ENCODE measurements at regions not wholly inside any gene's neighbourhood (a gene's known extent, or its start where the extent isn't known, plus 50 kb on each side); places are given as distances from the start of the nearest gene placed in this dataset.

DNA sequence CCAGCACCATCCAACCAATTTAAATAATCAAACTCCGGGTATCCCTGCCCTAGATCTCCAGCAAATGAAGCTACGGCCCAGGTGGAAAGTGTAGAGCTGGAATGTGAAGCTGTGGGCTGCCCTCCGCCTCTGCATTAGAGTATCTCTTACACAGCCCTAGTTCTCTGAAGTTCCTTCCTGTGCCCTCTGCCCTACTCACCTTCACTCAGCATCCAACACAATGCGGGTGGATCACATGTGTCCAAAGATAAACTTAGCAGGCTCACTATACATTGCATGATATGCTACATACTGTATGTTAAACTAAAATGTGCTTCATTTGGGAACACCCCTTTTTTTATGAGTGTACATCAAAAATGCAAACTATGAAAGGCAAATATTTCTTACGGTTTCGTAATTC, 70.0 kb upstream of the RAD23B start:
- no peak for DNase-seq

DNA sequence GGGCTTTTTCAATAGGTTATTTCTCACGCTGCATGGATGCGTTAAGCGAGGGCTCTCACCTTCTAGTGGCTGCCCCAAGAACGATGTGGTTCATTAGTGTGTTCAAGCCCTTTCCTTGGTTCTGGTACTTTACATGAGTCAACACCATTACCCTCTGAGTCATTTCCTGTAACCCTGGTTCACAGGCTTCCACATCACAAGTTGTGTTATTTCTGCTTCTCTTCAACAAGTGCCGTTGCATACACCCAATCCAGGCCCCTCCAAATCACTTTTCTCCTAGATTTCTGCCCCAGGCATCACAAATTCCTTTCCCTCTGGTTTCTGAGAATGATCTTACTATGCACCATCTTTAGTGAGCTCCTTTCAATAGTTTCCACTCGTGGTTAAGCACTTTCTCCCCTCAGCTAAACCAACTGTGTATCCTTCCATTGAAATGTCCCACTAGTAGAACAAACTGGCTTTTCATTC, 69.5 kb upstream of the RAD23B start:
- DNase-seq, result peak; percentile 16

DNA sequence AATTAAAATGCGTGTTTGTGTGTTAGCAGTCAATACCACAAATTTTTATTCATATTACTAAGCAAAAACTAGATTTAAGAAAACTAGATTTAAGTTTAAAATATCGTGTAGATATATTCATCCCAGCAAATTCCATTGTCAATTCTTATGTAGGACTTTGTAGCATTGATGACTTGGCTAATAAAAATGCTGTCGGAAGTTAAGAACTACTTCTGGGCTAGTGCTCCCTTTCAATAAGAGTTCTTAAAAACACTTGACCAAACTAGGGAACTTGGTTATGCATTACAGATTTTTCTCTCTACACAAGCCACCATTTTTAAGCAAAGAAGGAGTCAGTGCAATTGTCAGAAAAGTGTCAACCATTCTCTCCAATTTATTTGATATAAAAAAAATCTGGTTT, 68.7 kb upstream of the RAD23B start:
- no peak for DNase-seq

DNA sequence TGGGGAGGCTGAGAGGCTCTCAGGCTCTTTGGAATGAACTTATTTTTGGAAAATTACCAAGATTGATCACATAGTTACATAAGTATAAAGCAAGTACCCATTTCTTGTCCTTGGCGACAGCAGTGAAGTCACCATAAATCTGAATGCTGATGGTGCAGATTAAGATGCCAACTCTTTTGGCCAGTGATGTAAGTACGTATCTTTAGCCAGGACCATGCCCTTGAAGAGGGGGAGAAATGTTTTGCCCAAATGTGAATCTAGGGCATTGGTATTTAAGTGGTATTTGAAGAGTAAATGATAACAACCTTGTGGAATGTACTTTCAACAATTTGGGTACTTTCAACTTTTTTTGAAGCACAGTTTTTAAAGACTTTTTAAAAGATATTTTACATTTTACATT, 68.2 kb upstream of the RAD23B start:
- no peak for DNase-seq

GRCh38 chr9:107215381-107215780, 67.7 kb upstream of the RAD23B start:
- no peak for DNase-seq

DNA sequence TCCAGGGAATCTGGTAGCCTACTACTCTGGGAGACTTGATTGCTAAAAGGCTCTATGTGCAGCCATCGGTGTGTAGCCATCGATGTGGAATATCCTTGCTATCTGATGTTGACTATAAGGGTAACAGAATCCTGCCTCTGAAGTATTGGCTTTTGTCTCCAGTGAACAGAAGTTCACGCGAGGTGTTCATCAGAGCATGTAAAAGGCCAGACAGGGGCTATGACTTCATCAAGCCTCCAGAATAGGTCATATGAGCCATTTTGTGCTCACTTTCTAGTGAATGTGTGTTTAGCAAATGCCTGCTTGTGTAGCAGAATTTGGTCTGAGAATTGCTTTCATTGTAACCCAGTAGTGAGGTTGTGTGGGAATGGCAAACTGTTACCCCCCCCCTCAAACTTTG, 66.8 kb upstream of the RAD23B start:
- DNase-seq, result no peak

DNA sequence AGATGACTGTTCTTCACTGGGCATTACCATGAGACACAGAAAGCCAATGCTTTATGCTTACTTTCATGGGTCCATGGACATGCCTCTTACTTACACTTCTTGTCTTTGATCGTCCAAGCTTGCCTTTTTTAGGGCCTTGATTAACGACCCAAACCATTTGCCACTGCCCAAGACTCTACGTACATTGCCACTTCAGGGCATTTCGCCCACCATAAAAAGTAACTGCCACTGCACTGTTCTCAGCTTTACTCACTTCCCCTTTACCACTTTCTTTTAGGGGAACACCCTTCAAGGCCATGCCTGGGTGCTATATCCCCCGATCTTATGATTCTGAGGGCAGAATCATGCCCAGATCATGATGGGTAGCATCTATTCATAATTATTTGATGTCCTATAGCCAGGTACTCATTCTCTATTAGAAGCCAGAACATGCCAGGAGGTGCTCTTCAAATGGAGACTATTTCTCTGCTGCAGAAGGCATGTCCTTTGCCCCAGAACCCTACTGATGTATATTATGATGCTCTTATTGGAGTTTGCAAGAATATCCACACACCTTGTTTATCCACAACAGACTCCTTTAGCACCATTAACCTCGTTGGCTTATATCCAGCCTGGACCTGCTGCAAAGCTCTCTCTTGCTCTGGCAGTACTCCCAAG, 64.1 kb upstream of the RAD23B start:
- DNase-seq, result no peak

DNA sequence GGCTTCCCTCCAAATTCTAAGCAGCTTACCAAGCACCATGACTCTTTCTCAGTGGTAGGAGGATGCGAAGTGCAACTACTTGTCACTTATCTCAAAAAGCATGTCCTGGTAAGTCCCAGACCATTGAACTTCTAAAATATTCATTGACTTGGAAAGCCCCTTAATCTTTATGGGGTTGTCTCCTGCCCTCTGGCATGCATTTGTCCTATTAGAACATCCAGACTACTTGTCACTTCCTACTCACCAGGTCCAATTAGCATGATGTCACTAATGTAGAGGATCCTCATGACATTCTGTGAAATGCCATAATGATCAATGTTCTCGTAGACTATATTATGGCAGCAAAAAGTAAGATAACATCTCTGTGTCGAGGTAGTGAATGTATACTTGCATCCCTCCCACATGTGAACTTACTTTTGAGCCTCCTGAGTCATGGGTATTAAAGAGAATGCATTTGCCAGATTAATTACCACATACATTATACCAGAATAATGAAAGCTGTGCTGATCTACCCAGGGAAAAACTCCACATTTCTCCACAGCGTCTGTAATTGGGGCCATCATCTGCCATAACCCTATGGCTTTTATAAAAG, 63.5 kb upstream of the RAD23B start:
- DNase-seq, result no peak

DNA sequence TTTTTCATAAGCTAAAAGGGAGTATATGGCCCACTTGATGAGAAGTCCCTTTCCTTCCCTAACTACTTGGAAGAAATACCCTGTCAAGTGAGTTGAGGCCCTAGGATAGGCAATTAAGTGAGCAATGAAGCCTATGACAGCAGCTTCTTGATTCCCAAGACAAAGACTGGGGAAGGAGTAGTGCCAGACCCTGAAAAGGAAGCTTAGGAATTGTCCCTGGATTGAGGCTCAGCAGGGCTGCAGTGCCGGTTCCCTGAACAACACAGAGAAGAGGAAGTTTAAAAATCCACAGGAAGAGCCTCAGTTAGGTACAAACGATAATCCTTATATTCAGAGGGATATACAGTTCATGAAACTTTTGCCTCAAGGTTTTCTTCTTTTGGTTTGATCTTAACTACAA, 61.8 kb upstream of the RAD23B start:
- DNase-seq, result no peak

GRCh38 chr9:107222020-107222522, 61.0 kb upstream of the RAD23B start:
- DNase-seq, result no peak

GRCh38 chr9:107223381-107223780, 59.7 kb upstream of the RAD23B start:
- DNase-seq, result no peak

DNA sequence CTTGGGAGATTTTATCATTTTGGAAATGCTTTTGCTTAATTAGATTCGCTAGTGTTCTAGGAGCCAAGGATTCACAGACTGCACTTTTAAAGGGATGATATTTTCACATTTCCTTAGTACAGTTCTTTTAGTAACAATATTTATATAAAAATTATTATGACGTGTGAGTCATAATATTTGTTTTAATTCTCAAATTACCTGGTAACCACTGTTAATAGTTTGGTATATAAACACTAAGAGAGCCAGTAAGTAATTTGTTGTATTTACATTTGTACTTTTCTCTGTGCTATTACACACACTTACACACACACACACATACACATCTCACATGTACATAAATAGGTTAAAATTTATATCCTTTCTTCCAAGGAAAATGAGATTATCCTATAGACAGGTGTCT, 58.8 kb upstream of the RAD23B start:
- no peak for DNase-seq

- no peak for DNase-seq
Measured at GRCh38 chr9:107226421-107226820, 56.7 kb upstream of the RAD23B start.

DNA sequence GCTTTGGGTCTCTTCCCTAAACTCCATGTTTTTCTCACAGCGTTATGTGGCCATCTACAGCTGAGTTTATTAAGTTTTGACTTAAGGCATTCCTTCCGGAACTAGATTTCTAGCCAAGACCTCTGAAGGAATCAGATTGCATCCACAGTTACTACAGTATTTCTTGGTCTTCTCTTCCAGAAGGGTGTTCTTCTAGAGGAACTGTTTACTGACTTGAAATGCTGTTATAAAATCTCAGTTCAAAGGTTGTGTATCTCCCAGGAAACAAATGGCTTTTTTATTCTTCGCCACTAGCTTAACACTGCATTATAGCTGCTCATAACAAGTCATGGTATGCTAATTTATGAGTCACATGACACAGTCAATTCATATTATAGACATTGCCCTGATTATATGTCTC, 55.3 kb upstream of the RAD23B start:
- no peak for DNase-seq

DNA sequence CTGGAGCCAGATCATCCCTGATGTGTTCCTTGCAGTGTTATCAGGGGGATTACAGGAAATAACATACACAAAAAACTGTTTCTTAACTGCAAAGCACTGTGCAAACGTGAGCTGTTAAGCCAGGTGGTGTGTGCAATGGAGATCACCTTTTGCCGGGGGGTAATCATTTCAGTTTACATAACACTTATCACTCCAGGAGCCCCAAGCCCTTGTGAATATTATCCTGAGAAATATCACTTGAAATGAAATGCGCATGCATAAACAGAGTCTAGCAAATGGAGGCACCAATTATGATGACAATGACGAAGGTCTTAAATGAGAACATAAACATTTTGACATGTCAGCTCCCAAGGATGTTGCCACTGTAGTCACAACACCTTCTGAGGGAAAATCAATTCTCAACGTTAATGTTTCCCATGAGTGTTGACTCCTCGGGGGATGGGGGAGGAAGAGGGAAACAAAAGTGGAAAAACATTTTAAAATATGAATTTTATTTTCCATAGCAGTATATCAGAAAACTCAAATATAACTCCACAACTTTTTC, 54.5 kb upstream of the RAD23B start:
- DNase-seq, result no peak

- no peak for DNase-seq
Measured at GRCh38 chr9:107229241-107229741, 53.8 kb upstream of the RAD23B start.

All from activated naive CD4-positive, alpha-beta T cell treated with Interleukin-2 at 50 U/mL for 16 hours (primary cell).